Hematopoietic multipotent progenitor cell (in vitro differentiated cells): ENCODE measurements at regions not wholly inside any gene's neighbourhood (a gene's known extent, or its start where the extent isn't known, plus 50 kb on each side); places are given as distances from the start of the nearest gene placed in this dataset.

Experiments
- DNase-seq, 3 donors: peaks; one replicate each; pipeline ENCODE4 v3.0.0-alpha.2; 2011 to 2015; ENCODE audit warnings: low read depth in 2 of 3, low spot score in 2 of 3

DNA sequence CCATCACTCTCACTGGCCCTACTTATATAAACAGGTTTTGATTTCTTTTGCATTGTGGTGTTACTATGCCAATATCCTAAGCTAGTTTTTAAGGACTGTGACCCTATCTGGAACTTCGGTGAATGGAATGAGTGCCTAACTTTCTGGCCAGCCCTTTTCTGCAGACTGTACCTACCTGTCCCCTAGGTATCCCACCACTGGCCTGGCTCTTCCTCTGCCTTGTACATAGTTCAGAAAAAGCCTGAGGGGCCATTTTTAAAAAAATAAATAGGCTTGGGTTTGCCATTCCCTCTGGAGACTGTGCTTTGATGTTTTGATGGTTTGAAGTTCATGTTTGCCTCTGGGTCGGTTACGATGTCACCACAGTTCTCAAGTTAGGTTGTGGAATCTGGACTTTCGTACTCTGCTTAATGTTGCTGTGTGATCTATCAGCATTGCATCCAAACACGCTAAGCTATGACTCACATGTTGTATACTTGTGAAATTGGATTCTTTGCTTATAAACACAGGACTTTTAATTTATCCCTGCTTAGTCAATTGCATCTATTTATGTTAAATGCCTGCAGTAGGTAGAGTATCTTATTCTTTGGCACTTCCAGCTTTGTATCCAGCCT lies 182.0 kb downstream of the ANKRD50 start:
- no peak for DNase-seq

DNA sequence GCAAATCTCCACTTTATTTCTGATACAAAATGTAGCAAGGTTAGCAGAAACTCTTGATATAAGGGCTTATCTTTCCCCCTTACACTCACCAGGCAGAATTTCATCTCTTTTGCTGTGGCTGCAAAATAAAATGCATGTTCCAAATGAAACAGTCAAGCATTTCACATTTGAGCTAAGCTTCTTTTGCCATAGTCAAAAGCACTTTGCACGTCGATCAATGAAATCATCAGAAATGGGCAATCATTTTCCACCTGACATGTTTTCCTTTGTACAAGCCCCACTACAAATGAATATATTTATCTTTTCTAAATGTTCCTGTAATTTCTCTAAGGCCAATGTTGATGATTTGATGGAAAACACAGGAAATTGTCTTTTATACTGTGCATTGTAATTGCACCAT lies 178.4 kb downstream of the ANKRD50 start:
- DNase-seq: no peak

DNA sequence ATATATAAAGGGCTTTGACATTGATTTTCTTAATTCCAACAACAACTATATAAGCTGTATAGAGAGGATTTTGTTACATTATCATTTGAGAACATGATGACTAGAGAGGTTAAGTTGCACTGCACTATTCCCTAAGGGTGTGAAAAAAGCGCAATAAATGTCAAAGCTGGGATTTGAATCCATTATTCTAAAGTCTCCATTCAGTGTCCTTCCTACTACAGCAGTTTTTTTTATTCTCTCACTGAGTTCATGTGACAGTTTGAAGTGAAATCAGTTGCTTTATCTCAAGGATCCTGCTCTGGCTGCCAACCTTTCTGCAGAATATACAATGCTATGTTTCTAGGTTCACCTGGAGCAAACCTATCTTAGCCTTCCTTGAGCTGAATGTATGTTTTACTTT lies 177.5 kb downstream of the ANKRD50 start:
- DNase-seq: no peak

DNA sequence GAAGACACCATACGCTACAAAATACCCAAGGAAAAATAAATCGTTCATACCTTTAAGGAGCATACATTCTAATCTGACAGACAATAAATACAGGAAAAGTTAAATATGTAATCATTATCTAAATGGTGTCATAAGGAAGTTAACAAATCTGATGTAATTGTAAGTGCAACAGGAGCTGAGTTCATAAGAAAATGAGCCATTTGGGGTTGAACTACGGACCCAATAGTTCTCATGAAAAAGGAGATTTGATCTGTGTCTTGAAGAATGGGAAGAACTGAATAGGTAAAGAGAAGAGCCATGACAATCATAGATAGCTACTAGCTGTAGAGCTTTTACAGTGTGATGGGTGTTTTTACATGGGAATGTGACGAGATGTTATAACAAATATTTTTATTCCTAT lies 175.6 kb downstream of the ANKRD50 start:
- no peak for DNase-seq

DNA sequence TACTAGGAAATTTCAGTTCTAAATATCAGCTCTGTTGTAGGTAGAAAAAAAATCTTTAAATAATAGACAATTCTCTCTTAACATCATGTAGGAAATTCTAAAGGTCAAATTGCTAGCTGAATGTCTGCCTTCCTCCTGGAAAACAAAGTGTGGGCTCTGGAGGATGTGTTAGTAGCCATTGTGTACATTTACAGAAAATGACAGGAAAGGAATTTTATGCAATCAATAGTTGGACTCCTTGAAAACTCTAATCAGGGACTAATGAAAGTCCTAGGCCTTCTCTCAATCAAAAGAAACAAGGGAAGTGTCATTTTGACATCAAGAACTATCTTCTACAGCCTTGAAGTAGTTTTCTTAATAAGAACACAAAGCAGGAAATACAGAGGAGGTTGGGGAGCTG lies 174.6 kb downstream of the ANKRD50 start:
- DNase-seq: no peak

DNA sequence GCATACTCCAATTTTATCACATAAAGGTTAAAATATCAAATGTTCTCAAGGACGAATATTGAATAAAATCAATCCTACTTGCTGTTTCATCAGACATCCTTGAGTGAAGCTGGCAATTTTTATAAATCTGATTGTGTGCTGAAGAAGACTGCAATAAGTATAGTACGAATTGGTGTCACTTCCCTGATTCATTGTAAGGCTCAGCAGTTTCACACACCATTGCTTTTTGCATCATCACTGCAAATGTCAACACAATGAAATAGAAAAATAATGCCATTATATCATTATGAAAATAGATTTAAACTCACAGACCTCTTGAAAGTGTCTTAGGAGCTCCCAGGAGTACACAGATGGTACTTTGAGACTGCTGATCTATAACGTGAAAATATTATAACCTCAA lies 172.5 kb downstream of the ANKRD50 start:
- DNase-seq: no peak

DNA sequence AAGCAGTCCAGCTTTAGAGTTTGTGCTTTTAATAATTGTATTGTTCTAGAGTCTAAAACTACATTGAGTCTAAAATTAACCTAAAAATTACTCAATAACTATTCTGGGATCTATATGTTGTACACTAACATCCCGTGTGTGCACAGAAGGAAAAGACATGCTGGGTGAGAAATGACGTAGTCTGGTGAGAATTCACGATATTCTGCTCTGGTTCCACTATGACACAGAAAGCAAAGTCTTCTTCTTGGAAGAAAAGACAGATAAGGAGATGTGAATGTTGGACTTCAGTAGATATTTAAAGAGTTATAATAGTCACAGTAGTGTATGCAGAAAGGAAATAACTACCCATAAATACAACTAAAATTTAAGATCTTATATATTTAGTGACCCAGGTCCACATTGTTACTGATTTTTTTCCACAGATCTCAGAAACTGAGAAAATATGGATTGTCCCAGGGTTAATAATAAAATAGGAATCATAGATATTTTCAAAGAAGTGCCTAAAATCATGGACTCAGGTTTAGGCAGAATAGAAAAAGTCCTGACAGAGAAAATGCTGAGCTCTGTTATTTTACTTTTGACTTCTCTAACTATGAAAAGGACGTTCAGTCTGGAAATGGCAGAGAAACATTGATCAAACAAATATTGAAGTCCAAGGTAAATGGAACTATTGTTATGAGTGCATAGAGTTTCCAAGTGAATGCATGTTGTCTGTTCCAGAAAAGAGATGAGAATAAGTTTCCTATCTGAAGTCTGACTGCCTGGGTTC lies 170.7 kb downstream of the ANKRD50 start:
- no peak for DNase-seq

DNA sequence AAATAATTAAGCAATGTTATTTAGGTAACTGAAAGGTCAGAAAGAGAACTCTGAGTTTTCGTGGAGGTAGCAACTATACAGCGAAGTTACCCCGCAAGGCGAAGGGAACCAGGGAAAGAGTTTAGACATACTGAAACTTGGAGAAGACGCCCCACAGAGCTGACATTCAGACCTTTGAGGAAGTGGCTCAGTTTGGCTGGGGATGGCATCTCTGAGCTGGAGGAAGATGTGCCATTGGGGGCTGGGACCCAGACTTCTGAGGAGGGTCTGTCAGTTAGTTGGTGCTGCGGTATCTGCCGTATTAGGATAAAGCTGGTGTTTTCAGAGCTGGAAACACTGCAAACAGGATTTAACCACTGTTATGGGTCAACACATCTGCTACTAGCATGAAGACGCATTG lies 156.6 kb downstream of the ANKRD50 start:
- DNase-seq: no peak

DNA sequence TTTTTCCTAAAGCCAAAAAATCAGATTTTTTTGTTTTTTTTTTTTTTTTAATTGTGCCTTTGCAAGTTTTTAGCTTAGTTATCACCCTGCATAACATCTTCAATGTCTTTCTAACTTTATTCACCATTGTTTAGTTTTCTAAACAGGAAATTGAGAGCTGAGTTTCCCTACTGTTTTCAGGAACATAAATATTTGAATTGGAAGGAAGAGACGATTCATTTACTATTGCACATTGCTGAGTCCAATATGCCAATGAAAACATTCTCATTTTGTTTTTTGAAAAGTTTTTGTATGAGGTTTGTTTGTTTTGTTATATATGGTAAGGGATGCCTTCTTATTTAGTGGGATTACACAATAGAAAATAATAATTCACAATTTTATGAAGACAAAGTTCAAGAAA lies 148.4 kb downstream of the ANKRD50 start:
- DNase-seq: no peak

DNA sequence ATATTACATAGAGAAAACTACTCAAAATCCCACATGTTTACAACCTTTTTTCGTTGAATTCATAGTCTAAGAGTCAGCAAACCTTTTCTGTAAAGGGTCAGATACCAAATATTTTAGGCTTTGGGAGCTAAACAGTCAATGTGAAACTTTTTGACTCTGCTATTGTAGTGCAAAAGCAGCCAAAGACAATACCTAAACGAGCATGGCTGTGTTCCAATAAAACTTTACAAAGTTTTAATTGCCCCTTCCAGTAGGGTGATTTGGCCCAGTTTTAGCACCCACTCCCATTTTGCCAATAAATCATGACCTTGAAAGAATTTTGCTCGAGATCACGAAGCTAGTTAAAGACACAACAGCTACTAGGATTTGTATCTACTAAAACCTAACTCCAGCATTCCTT lies 147.2 kb downstream of the ANKRD50 start:
- no peak for DNase-seq

DNA sequence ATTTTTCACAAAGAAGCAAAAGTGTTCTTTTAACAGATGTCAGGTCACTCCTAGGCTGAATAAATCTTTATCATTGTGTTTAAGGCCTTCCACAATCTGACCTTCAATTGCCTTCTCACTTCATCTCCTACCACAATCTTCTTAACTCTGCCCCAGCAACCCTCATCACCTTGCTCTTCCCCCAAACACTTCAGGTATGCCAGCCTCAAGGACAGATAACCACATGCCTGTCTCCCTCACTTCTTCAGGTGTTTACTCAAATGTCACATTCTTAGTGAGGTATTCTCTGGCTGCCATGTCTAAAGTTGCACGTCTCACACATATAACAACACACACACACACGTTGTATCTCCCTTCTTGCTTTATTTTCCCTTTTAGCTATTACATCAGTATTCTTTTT lies 146.5 kb downstream of the ANKRD50 start:
- no peak for DNase-seq

DNA sequence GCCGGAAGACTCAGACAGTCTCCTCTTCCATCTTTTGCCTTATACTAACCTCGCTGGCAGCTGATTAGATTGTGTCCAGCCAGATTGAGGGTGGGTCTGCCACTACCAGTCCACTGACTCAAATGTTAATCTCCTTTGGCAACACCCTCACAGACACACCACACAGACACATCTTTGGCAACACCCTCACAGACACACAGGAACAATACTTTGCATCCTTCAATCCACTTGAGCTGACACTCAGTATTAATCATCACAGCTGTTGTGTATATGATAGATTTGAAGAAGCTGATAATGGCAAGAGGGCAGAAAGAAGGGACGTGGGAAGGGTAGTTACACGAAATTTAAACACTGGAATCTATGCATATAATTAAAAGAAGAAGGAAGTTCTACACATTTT lies 139.5 kb downstream of the ANKRD50 start:
- no peak for DNase-seq

DNA sequence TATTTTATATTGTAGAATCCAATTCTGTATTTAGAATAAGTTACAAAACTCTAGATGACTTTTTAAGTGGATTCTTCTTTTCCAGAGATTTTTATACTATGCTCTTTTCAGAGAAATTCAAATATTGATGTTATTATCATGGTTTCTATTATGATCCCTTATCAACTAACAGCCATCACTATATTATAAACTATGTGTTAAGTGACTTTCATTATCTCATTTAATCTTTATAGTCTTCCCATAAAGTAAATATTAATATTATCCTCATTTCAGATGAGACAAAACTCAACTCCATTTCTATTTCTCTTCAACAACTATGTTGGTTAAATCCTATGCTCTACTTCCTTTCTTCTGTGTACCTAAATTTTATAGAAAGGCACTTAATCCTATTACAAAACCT lies 132.6 kb downstream of the ANKRD50 start:
- no peak for DNase-seq

DNA sequence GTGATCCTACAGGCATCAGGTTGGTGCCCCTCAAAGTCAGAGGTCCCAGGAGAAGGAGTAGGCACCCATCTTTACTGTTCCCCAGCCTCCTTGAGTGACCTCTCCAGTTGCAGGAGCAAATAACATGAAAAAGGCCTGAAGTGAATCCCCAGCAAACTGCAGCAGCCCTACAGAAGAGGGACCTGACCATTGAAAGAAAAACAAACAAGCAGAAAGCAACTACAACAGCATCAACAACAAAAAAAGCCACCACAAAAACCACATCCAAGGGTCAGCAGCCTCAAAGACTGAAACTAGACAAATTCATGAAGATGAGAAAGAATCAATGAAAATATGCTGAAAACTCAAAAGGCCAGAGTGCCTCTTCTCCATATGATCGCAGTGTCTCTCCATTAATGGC lies 128.7 kb downstream of the ANKRD50 start:
- DNase-seq: no peak

DNA sequence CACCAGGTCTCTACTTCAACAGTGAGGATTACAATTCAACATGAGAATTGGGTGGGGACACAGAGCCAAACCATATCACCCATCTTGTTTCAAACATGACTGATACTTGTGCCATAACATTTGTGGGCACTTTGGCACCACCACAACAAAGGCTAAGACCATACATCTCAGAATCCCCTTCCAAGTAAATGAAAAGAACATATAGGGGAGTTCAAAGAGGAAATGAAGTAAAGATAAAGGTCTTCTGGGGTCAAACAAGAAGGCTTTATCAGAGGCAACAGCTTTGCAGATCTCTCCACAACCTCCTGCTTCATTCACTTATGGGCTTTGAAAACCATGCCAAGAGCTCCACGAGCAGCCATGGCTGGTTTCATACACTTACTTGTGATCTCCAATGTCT lies 122.7 kb downstream of the ANKRD50 start:
- DNase-seq: peak in 2 of 3 donors; percentile 1 to 18

DNA sequence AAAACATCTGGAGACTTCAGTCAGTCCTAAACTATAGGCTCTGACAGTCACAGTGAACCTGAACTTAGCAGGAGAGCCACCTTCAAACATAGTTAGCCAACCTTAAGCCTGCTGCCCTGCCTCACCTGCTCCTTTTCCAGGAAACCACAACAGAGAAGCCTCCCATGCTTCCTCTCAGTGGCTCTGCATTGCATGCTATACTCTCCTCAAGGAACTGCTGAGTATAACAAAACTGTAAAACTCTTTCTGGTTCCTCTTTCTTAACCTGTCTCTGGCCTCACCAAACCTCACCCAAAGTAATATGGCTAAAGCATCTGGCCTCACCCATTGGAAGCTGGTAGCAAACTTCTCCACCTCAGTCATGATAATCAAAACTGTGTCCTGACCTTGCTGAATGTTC lies 122.1 kb downstream of the ANKRD50 start:
- DNase-seq: peak in 1 of 3 donors; percentile 3

DNA sequence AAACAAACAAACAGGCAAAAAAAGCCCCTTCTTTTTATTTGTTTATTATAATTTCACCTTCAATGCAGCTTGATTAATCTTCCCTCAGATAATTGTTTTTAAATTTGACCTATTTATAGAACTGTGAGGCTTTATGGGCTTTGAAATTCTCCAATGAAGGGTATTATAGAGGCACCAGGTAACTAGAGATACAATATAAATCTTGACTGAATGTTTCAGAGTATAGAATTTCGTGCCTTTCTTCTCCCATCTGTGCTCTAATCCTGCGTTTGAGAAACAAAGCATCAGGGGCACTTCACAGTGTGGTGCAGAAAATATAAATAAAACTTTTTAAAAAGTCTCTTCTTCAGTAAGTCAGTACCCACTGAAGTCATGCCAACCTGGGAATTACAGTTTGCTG lies 120.9 kb downstream of the ANKRD50 start:
- no peak for DNase-seq

DNA sequence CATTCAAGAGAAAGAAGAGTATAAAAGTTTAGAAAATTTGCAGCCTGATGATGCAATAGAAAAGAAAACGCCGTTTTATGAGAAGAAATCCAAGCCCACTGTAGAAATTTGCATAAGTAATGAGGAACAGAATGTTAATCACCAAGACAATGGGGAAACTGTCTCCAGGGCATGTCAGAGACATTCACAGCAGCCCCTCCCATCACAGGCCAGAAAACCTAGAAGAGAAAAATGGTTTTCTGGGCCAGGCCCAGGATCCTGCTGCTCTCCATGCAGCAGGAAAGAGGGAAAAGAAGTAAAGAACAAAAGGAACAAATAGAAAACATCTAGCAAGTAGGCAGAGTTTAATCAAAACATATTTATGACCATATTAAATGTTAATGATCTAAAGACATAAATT lies 119.0 kb downstream of the ANKRD50 start:
- DNase-seq: no peak

DNA sequence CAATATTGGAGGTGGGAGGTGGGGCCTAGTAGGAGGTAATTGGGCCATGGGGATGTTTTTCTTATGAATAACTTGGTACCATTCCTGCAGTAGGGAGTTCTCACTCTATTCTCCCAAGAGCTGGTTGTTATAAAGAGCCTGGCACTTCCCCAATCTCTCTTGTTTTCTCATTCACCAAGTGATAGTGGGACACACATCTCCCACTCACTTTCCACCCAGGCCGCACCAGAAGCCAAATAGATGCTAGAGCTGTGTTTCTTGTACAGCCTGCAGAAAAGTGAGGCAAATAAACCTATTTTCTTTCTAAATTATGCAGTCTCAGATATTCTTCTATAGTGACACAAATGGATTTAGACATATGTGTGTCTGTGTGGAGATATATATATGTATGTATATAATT lies 117.6 kb downstream of the ANKRD50 start:
- DNase-seq: no peak

DNA sequence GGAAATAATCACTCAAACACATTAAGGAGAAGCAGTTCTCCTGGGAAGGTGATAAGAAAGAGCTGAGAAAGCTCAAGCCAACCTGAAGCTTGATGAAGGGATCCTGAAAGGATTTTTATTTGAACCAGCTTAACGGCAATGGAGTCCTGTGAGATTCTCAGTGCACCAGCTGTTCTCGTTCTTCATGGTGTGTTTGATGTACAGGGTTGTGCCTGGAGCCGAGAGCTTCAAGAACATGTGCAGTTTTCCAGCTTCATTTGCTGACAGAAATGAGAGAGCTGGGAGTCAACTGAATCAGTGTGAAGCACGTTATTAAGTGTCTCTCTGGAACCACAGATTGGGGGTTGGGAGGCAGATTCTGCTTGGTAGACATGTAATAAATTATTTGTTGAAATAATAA lies 115.7 kb downstream of the ANKRD50 start:
- DNase-seq: no peak

DNA sequence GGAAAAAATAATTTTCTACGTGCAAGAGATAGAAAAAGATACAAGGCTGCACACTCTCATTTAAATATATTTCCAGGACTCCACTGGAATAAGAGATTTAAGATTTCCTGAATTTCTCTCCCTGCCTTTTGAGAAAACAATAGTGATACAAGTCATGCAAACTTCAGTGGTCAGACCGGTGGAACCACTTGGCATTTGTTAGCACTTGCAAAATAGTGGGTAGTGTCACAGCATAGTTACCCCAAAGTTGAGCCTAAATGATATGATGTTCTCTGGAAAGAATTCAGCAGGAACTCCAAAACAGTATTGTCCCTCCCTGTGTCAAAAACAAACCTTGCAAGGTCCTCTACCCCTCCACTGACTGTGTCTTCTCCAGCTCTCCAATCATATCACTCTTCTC lies 102.3 kb downstream of the ANKRD50 start:
- no peak for DNase-seq
